Limb (tissue), 2 donors: ENCODE measurements at regions not wholly inside any gene's neighbourhood (a gene's known extent, or its start where the extent isn't known, plus 50 kb on each side); places are given as distances from the start of the nearest gene placed in this dataset.

Source experiments
- DNase-seq, 2 donors: peaks; one replicate each; pipeline ENCODE4 v3.0.0-alpha.2; 2016; ENCODE audit errors: extremely low spot score in 2 of 2

DNA sequence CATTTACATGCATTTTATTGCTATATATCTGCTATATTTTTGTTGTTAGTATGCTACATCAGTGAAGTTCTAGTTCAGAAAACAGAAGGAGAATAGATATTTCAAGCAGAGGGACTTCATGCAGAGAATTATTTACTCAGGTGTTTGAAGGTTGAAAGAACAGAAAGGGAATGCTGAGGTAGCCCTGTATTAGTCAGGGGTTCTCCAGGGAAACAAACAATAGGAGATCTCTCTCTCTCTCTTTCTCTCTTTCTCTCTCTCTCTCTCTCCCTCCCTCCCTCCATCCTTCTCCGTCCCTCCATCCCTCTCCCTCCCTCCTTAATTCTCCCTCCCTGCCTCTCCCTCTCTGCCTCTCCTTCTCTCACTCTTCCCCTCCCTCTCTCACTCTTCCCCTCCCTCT is 114.3 kb upstream of the TDRD3 start:
- no peak for DNase-seq

DNA sequence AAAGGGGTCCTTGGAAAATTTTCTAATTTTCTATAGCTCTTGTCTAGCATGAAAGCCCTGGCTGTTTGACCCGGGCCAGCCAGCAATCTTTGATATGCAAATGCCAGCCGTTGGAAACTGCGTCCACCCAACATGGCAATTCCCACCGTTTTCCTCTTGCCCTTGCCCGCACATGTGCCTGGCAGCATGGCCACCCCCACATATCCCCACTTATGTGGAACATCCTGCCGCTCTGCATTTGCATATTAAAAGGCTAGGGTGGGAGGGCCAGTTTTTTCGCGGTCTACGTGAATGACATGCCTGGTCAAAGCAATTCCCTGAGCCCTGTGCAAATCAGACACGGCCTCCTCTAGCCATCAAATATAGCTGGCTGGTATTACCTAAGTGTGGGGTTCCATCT is 110.3 kb upstream of the TDRD3 start:
- no peak for DNase-seq

DNA sequence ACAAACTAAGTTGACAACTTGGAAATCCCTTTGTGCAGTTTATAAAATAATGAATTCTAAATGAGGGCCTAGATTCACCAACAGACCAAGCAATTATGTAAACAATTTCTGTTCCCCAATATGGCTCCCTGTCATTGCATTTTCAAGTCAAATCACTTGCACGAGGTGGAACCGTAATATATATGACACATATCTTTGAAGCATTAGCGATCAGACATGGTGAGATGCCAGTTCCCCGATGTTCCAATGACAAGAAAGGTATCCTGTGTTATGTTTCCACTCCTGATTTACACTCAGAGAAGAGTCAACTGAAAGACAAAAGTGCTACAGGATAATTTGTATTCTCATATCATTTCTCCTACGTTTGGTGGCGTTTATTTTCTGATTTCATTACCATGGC is 108.5 kb upstream of the TDRD3 start:
- no peak for DNase-seq

DNA sequence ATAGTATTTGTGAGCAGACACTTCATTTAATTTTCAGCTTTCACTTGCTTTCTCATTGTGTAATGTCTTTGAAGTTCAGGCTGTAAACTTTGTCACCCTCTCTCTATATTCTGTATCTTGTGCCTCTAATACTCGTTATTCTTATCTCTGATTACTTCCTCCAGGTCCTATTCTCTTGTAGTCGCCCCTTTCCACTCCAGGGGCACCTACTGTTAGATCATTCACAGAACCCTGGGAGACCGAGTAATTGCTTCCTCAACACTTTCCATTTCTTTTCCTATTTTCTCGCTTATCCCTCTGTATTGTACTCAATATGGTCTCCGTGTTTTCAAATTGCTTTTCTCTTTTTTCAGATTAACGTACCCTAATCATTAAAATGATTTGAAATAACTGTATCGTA is 93.9 kb upstream of the TDRD3 start:
- no peak for DNase-seq

DNA sequence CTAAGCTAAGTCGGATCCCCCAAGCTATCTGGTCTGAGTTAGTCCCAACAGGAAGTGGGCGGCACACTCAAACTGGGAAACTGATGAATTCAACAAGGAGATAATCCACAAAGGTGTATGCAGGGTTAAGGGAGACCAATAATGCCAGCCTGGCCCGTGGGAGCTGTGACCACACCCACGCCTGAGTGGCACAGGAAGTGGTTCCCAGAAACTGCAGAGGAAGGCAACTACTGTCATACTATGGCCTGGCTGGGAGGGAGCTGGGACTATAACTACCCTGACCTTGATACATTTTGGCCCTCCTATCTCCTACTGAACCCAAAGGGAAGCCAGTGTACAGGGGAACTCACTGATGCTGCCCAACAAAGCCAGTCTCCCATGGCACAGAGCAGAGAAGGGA is 85.5 kb upstream of the TDRD3 start:
- DNase-seq, result no peak

DNA sequence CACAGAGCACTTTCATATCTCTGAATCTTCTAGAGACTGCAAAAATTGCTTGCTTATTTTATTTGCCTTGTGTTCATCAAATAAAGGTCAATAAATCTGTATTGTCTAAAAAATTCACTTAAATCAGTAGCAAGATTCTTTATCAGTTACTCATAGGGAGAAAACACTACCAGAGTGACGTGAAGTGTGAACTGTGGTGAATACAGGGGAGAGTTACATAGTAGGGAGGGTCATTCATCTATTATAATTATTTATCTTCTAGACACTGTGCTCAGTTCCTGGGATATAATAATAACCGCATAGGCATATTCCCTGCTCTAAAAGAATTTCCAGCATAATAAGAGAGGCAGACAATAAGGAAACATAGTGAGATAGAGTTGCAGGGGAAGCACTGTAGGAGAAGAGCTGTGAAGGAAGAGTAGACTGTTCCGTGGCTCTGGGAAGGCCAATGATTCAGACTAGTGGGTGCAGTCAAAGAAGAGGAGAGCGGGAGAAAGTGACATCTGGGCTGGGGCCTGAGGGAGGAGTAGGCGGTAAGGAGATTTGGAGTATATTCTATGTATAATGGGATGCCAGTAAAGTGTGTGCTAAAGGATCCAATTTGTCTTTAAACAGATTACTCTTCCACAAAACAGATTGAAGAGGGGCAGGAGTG is 84.0 kb upstream of the TDRD3 start:
- no peak for DNase-seq

DNA sequence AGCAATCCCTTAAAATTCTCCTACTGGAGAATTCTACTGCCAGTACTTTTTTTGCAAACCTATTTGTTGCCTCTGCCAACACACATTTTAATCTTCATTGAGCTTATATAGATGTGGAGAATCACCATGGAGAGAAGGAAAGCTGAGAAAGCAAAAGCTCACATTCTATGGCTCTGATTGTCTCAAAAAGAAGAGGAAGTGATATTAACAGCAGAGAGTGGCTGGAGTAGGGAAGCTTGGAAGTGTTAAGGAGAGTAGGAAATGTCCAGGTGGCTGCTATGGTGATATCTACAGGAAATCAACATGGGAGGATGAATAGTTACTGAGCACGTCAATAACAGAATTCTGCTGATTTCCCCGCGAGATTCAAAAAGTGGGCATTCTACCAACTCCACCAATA is 78.8 kb upstream of the TDRD3 start:
- DNase-seq, result no peak

DNA sequence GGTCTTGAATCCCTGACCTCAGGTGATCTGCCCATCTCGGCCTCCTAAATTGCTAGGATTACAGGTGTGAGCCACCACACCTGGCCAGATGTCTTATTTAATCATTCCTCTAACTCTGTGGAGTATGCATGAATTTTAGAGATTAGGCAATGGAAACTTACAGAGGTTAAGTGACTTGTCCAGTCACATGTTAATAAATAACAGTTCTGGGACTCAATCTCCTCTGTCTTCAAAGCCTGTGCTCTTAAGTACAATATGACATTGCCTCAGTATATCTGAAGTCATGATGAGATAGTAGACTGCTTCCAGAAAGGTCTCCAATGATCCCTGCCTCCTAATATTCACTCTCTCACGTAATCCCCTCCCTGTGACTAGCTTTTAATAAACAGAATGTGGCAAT is 72.9 kb upstream of the TDRD3 start:
- DNase-seq, result no peak

DNA sequence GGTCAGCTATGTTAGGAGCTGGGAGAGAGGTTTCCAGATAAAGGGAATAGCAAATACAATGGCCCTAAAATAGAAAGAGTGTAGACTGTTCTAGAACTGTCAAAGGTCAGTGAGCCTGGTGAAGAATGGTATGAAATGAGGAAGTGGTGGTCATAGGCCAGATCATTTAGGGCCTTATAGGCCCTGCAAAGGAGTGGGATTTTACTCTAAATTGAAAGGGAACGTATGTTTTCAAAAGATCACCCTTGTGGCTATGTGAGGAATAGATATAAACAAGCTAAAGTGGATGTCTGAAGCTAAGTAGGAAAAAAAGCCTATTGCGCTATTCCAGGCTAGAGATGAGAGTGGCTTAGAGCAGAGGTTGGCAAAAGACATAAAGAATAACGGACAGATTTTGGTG is 70.7 kb upstream of the TDRD3 start:
- no peak for DNase-seq

DNA sequence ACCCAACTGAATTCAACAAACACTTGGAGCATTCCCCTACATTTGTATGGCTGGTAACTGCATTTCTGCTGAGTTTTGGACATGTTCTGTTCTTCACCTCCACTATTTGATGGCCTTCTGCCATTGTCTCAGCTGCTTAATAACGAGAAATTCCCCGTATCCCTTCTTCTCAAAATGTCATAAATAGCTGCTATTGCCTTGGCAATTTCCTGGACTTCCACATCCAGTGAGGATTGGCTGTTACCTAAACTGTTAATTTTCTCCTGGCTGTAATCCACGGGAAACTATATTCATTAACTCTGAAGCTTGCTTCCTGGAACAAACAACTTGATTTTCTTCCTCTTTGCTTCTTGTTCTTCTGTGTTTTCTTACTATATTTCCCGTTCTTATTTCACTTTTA is 69.5 kb upstream of the TDRD3 start:
- peak in 1 of 2 donors; percentile 15 for DNase-seq

DNA sequence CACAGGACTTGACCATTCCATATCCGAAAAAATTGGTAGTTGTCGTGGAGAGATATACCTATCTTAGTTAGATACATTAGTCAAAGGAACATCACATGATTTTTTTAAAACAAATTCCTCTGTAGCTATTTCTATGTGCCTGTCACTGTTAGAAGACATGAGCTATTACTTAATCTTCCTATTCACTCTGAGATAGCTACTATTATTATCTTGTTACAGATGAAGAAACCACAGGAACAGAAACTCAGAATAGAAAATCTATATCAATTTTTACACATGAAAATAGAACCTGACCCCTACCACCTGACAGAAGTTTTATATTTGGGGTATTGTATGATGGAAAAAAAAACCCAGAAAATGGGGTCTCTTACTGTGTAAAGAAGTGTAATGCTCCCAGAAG is 68.9 kb upstream of the TDRD3 start:
- DNase-seq, result no peak

DNA sequence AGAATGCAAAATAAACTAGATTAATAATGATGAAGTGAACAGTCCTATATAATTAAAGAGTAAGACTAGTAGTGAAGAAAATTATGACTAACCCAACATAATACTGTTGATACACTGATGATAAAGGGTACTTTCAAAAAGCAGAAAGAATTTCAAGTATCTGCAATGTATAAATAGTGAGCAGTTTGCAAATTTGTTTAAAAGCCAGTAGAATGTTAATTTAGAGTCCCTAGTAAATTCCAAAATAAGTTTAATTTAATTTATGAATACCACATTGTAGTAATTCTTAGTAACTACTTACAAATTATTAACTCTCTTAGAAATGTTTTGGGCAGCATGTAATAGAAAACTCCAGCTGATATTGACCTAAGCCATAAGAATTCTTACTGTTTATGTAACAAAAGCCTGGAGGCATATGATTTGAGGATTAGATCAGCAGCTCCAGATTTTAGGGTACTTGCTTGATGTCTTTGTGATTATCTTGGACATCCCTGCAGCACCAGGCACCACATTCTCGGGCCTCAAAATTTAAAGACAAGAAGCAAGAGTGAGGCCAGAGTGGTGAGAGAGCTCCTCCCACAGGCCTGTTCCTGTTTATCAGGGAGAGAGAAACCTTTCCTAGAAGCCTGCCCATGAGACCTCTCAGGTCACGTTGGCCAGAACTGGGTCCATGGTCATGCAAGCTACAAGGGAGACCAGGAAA is 67.6 kb upstream of the TDRD3 start:
- DNase-seq, result peak in 1 of 2 donors; percentile 47

DNA sequence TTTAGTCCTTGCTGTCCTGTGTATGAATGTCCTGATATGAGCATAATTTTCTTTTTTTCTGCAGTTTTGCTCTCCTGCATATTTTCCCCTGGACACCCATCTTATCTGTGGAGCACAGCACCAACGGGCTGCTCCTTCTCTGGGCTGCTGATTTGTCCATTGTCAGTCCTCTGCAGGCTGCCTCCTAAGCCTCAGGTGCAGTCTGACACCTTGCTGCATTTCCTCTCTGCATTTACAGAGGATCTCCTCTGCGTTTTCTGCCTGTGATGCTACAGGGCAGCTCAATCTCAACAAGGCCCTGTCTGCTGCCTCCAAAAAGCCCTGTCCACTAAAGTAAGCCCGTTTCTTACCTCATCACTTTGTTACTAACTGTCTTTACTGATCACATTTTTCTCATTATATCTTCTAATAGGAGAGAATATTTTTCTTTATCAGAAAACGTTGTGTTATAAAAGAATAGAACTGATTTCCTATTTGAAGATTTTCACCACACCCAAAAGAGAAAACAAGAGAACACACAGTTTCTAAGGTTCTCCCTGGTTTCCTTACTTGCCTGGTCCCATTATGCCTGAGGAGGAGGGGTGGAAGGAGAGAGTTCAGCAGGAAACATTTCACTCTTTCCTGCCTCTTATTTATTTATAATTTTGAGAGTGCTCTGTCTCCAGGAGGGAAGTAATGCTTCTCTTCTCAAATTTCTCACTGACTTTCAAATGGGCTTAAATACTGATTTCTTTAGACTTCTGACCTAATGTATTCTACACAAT is 65.6 kb upstream of the TDRD3 start:
- DNase-seq, result no peak

DNA sequence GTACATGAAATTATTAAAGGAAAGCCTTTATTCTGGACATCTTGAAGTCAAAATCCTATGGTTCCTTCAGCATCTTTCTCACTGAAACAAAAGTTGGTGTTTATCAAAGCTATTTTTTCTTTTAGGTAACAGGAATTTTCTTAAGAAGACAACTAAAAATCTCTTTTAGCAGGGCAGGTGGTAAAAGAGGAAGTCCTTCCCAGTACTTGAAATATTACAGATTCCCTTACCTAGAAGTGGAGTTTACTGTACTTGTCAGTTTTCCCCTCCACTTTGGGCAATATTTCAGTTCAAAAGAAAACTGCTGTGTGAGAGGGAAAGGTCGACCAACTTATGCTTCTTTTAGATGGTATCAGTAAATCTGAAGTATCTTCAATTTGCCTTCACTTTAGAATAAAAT is 64.3 kb upstream of the TDRD3 start:
- DNase-seq, result no peak

DNA sequence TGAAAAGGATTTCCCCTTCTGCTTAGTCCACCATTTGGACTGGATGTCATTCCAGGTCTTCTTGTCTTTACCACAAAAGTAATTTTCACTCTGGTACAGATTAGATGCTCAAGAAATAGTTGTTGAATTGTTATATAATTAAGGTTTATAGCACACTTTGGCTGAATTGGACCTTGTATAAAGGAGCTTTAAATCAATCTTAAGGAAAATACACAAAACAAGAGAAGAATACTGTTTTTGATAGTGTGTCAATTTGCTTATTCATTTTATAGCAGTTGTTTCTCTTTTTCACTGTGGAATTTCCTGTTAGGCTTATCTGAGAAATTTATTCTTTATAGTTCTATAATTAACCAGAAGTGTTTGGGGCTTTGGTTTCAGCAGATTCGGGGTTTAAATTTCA is 62.7 kb upstream of the TDRD3 start:
- no peak for DNase-seq

DNA sequence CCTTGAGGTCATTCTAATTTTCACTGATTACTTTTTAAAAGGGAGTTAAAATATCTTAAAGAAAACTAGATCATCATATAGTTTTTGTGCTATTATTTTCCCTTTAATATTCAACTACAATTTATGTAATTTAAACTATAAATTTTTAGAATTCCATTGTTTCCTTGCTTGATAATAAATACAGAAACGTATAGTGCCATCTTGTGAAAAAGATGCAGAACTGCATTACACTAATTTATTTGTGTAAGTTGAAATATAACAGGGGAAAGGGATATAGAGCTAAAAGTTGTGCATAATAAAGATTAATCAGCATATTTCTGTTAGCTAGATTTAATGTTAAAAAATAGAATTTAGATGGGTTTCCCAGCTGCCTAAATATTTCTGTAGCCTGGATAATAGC is 61.5 kb upstream of the TDRD3 start:
- peak in 1 of 2 donors; percentile 51 for DNase-seq

DNA sequence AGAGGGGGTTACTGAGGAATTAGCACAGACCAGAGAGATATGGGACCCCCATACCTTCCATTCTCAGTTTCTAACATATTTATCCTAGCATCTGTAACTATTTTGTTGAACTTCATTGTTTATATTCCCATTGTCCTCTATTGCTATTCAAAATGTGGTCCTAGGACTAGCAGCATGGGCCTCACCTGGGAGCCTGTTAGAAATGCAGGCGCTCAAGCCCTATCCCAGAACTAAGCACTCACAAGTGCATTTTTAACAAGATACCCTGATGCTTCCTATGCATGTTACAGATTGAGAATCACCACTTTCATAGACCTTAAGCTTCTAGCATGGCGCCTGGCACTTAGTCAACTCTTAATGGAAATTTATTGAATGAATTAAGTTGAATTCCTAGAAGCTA is 58.3 kb upstream of the TDRD3 start:
- no peak for DNase-seq

DNA sequence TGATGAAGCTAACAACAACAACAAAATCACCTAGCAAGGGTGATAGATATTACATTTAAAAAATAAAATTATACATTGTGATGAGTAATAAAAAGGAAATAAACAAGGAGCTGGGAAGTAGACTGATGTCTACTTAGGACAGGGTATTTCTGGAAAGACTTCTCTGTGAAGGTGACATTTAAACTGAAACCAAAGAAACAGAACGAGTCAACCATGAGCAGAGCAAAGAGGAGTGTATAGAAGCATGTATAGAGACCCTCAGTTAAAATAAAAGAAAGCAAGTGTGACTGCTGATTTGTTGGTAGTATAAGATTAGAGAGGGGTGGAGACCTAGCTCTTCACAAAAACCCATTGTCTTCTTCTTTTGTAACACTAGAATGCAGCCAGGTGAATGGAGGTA is 53.0 kb upstream of the TDRD3 start:
- DNase-seq, result no peak

DNA sequence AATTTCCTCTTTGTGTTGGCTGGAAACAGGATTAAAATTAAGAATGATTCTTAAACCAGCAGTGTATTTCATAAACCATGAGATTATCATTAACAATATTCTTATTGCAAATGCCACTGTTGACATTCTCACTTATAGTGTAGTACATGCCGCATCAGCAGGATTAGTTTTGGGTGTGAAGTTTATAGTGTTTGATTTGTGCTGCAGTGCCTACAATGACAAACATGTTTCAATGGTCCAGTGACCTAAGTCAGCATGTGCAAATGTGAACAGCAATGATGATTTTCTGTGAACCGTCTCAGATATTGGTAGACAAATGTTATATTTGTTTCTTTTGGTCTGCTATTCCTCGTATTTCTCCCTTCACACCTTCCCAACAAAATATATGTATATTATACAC is 49.8 kb upstream of the TDRD3 start:
- DNase-seq, result no peak
